ENCODE measurements at regions not wholly inside any gene's neighbourhood (a gene's known extent, or its start where the extent isn't known, plus 50 kb on each side); places are given as distances from the start of the nearest gene placed in this dataset.

DNA sequence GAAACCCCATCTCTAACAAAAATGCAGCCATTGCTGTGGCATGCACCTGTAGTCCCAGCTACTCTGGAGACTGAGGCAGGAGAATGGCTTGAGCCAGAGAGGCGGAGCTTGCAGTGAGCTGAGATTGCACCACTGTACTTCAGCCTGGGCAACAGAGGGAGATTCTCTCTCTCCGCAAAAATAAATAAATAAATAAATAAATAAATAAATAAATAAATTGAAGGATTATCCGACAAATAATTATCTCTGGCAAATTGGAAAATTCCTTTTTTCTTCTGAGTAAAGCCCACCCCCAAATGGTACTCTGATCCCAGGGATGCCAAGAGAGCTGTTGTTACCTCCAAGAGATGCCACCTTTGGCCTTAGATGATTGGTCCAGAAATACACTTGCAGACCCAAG is 137.9 kb downstream of the SUDS3 start:
- POLR2A ChIA-PET, result no interaction called here
- ATAC-seq, result no peak
- H3K9me3 Mint-ChIP-seq (ENCODE audit: insufficient read depth), result no peaks in the 10 kb centered on the region
- DNase-seq, result no peak
- no peaks in the 10 kb centered on the region for H3K27me3 Mint-ChIP-seq (ENCODE audit: low read depth)
- H3K4me1 Mint-ChIP-seq (ENCODE audit: low read depth), result no peaks in the 10 kb centered on the region
- CTCF ChIA-PET, result no interaction called here
- no peak overlapping the region for H3K4me3 Mint-ChIP-seq
- H3K27ac Mint-ChIP-seq, result no peak overlapping the region
- H3K36me3 Mint-ChIP-seq (ENCODE audit: low read depth), result no peaks in the 10 kb centered on the region

DNA sequence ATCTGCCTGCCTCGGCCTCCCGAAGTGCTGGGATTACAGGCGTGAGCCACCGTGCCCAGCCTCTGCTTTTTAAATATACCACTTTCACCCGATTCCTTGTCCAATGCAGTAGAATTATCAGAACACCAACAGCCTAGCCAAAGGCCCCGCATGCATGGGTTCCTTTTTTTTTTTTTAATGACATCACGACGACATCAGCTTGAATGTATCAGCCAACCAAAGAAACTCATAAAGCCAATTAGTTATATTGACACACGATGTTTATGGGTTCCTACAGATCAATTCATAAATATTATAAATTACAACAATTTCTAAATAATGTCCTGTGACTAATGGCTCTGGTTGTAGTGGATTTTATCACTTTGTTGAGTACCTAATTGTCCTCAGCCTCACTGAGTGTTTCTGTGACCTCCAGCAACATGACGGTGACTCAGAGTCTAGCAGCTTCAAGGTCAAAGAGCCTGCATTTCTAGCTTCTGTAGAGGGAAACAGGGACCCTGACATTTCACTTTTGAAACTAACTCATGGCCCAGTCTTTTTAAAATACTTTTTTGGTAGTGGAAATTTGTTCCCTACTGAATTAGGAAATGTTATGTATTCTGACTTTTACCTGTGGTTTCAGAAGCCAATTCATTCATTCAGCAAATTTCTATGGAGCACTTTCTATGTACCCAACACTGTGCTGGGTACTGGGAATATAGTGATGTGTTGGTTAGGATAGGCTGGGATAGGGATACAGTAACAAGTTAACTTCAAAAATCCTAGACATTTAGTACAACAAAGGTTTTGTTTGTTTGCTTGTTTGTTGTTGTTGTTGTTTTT is 144.1 kb downstream of the SUDS3 start:
- no peaks in the 10 kb centered on the region for H3K36me3 Mint-ChIP-seq (ENCODE audit: low read depth)
- H3K4me1 Mint-ChIP-seq (ENCODE audit: low read depth), result no peaks in the 10 kb centered on the region
- ChIA-PET CTCF (no interaction called here), POLR2A (interaction anchor here (0.7 kb wide), 1 partner anchor 12 kb away, joined by 3 read pairs; no protein-coding TSS in a partner anchor)
- ATAC-seq (no peak), DNase-seq (no peak)
- H3K27me3 Mint-ChIP-seq (ENCODE audit: low read depth), result no peaks in the 10 kb centered on the region
- no peaks in the 10 kb centered on the region for H3K9me3 Mint-ChIP-seq (ENCODE audit: insufficient read depth)
- H3K27ac Mint-ChIP-seq, result no peak overlapping the region
- no peak overlapping the region for H3K4me3 Mint-ChIP-seq

DNA sequence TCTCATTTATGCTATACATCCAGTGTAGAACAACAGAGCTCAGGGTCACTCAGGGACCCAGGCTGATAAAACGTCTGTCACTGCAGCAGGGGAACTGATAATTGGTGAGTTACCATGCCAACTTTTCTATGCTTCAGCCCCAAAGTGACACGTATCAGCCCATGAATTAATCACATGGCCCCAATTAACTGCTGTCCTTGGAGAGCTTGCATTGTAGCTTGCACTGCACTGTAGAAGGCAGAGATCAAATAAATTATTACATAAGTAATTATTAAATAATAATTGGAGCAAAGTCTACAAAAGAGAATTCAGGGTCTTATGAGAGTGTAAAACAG is 144.6 kb downstream of the SUDS3 start:
- POLR2A ChIA-PET, result no interaction called here
- no peaks in the 10 kb centered on the region for H3K36me3 Mint-ChIP-seq (ENCODE audit: low read depth)
- CTCF ChIA-PET, result no interaction called here
- DNase-seq, result no peak
- H3K4me1 Mint-ChIP-seq (ENCODE audit: low read depth), result no peaks in the 10 kb centered on the region
- ATAC-seq, result no peak
- H3K27ac Mint-ChIP-seq, result no peak overlapping the region
- no peaks in the 10 kb centered on the region for H3K27me3 Mint-ChIP-seq (ENCODE audit: low read depth)
- no peaks in the 10 kb centered on the region for H3K9me3 Mint-ChIP-seq (ENCODE audit: insufficient read depth)
- H3K4me3 Mint-ChIP-seq, result no peak overlapping the region

DNA sequence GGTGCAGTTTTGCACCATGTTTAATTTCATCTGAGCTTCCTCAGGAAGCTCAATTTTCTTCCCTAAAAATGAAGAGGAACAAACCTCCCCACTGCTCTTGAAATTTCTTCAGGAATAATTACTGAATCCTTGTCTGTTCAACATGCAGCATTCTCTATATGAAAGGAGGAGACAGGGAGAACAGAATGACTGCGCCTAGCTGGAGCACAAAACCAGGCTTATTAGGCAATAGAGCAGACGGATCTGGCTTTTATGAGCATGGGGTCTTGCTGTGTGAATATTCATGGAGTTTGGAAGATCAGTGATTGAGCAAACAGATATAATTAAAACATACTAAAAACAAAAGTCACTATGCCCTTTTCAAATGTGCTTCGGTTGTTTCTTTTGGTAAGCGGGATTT is 148.1 kb downstream of the SUDS3 start:
- H3K27ac Mint-ChIP-seq, result no peak overlapping the region
- H3K4me3 Mint-ChIP-seq, result no peak overlapping the region
- H3K27me3 Mint-ChIP-seq (ENCODE audit: low read depth), result no peaks in the 10 kb centered on the region
- ChIA-PET CTCF (no interaction called here), POLR2A (no interaction called here)
- DNase-seq, result no peak
- ATAC-seq, result no peak
- no peaks in the 10 kb centered on the region for H3K9me3 Mint-ChIP-seq (ENCODE audit: insufficient read depth)
- no peaks in the 10 kb centered on the region for H3K4me1 Mint-ChIP-seq (ENCODE audit: low read depth)
- H3K36me3 Mint-ChIP-seq (ENCODE audit: low read depth), result no peaks in the 10 kb centered on the region

DNA sequence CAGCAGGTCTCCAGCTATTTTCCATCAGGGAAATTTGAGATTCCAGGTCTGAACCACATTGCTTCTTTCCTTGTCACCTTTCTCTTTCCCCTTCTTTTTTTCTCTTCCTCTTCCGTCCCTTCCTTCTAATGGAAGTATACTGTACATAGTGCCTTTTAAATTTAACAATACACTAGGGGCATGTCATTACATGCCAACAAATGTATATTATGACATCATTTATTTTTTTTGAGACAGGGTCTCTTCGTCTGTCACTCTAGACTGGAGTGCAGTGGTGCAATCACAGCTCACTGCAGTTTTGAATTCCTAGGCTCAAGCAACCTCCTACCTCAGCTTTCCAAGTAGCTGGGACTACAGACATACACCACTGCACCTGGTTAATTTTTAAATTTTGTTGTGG is 148.9 kb downstream of the SUDS3 start:
- Mint-ChIP-seq H3K27me3 (ENCODE audit: low read depth) (no peaks in the 10 kb centered on the region), H3K27ac (no peak overlapping the region), H3K4me1 (ENCODE audit: low read depth) (no peaks in the 10 kb centered on the region), H3K4me3 (no peak overlapping the region), H3K36me3 (ENCODE audit: low read depth) (no peaks in the 10 kb centered on the region), H3K9me3 (ENCODE audit: insufficient read depth) (no peaks in the 10 kb centered on the region)
- POLR2A ChIA-PET, result no interaction called here
- no peak for ATAC-seq
- no peak for DNase-seq
- CTCF ChIA-PET, result no interaction called here

DNA sequence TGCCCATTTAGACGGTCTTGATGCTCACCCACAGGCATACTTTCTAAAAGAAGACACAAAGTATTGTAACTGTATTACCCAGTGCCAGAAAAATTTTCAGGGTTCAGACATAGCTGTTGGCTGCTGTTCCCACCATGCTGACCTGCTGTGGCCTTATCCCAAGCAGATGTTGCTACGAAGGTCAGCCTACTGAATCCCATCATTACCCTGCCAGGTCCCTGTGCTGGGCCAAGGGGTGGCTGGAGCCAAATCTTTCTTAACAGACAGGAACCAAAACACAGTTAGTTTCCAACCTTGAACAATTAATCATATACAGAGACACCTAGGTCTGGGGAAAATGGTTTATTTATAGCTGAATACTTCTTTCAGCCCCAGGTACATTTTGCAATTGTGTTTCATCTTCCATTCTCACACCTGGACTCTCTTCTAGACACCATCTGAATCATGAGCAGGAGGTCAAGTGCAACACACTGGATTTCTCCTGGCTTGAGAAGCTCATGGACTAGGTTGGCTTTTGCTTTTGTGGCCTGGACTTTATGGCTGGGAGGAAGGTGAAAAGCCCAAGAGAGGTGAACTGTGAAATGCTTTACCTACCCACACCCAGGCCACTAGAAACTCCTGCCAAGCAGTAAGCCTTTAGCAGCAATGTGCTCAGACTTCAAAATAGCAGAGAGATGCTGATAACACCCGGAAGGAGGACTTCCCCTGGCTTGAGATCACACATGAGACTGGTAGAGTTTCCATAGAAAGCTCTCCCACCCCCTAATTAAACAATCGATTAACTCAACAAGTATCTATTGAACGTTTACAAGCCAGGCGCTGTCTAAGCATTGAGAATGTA is 150.1 kb downstream of the SUDS3 start:
- no peaks in the 10 kb centered on the region for H3K9me3 Mint-ChIP-seq (ENCODE audit: insufficient read depth)
- H3K4me3 Mint-ChIP-seq, result no peak overlapping the region
- DNase-seq (no peak), ATAC-seq (no peak)
- CTCF ChIA-PET, result no interaction called here
- no peaks in the 10 kb centered on the region for H3K27me3 Mint-ChIP-seq (ENCODE audit: low read depth)
- no peaks in the 10 kb centered on the region for H3K36me3 Mint-ChIP-seq (ENCODE audit: low read depth)
- POLR2A ChIA-PET, result no interaction called here
- no peaks in the 10 kb centered on the region for H3K4me1 Mint-ChIP-seq (ENCODE audit: low read depth)
- H3K27ac Mint-ChIP-seq, result no peak overlapping the region

DNA sequence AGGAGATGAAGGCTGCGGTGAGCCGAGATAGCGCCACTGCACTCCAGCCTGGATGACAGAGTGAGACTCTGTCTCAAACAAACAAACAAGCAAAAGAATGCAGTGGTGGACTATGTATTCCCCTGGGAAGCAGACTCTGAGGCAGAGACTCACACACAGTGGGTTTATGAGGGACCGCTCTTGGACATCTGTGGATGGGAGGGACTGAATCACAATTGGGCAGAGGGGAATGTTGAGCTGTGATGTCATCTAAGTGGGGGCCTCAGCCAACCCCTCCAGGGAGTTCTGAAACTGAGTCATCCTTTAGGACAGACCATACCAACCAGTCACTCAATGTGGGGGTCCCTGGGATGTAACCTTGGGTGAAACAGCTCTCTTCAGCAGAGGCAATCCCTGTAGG is 151.0 kb downstream of the SUDS3 start:
- DNase-seq (no peak), ATAC-seq (no peak)
- H3K4me1 Mint-ChIP-seq (ENCODE audit: low read depth), result no peaks in the 10 kb centered on the region
- no peak overlapping the region for H3K27ac Mint-ChIP-seq
- no peaks in the 10 kb centered on the region for H3K36me3 Mint-ChIP-seq (ENCODE audit: low read depth)
- ChIA-PET CTCF (no interaction called here), POLR2A (no interaction called here)
- no peaks in the 10 kb centered on the region for H3K27me3 Mint-ChIP-seq (ENCODE audit: low read depth)
- no peak overlapping the region for H3K4me3 Mint-ChIP-seq
- no peaks in the 10 kb centered on the region for H3K9me3 Mint-ChIP-seq (ENCODE audit: insufficient read depth)

DNA sequence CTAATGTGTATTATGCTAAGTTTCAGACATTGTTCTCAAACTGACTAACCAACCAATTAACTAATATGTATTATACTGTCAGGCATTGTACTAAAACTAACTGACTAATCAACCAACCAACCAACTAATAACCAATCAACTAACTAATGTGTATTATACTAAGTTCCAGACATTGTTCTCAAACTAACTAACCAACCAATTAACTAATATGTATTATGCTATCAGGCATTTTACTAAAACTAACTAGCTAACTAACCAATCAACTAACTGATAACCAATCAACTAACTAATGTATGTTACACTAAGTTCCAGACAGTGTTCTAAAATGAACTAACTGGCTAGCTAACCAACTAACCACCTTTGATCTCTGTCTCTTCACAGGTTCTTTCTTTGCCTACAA is 152.3 kb downstream of the SUDS3 start:
- ChIA-PET POLR2A (no interaction called here), CTCF (no interaction called here)
- no peaks in the 10 kb centered on the region for H3K4me1 Mint-ChIP-seq (ENCODE audit: low read depth)
- DNase-seq (no peak), ATAC-seq (no peak)
- no peaks in the 10 kb centered on the region for H3K27me3 Mint-ChIP-seq (ENCODE audit: low read depth)
- no peak overlapping the region for H3K4me3 Mint-ChIP-seq
- no peak overlapping the region for H3K27ac Mint-ChIP-seq
- H3K36me3 Mint-ChIP-seq (ENCODE audit: low read depth), result no peaks in the 10 kb centered on the region
- H3K9me3 Mint-ChIP-seq (ENCODE audit: insufficient read depth), result no peaks in the 10 kb centered on the region

DNA sequence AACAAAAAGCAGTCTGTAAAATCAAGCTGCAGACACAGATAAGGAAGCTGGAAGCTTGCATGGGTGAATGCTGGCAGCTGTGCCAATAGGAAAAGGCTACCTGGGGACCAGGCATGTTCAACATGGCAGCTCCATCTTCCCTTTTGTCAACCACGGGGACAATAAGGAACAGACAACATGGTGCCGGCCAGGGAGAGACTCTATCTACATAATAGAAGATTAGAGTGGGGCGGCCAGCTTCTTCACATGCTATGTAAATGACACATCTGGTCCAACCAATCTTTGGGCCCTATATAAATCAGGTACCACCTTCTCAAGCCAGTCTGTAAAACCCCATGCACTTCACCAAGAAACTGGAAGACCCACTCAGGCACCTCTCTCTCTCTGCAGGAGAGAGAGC is 157.6 kb downstream of the SUDS3 start:
- ATAC-seq, result no peak
- CTCF ChIA-PET, result no interaction called here

DNA sequence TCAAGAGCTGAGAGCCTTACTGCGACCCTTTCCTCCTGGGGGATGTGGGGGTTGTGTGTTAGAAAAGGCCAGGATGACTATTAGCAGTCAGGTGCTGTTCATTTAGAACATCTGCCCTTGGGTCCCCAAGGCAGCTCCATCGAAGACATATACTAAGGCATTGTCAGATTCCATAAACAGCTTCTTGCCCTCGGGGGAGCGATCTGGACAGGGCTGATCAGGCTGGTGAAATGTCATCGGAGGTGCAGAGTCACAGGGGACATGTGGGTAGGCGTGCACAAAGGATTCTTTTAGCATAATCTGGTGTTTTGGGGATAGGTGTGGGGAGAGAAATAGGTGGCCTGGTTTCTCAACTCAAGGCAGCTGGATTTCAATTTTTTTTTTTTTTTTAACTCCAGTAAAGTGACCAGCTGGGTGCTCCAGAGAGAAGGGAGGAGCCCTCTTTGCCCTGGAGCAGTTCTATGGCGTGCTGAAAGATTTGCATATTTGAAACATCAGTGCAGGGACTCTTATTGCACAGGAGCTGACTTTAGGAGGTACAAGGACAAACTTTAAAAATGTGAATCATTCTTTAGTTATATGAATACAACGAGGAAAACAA is 160.1 kb downstream of the SUDS3 start:
- no peak for ATAC-seq
- CTCF ChIA-PET, result no interaction called here

More for the DNA sequence above, 157.6 kb downstream of the SUDS3 start:
- Mint-ChIP-seq H3K4me3 (no peak overlapping the region), H3K9me3 (ENCODE audit: insufficient read depth) (no peaks in the 10 kb centered on the region), H3K36me3 (ENCODE audit: low read depth) (no peaks in the 10 kb centered on the region), H3K4me1 (ENCODE audit: low read depth) (no peaks in the 10 kb centered on the region), H3K27me3 (ENCODE audit: low read depth) (no peaks in the 10 kb centered on the region), H3K27ac (no peak overlapping the region)
- DNase-seq, result no peak
- POLR2A ChIA-PET, result no interaction called here

DNA sequence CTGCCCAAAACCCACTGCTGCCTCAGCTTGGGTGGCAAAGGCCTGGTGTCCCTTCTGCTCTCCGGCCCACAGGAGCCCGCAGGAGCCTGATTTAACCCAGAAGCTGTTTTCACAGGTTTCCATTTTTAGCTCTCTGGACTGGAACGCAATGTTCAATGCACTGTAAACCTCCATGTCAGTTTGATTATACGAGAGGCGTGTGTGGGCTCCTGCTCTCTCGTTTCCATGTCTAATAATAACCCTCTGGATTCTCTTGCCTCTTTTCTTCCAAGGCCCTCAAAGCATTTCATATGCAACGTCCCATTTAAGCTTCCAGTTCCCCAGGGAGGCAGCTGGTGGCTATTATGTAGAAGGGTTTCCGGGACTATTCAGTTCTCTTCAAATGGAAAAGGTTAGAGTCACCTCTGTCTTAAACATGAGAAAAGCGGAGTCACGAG is 161.1 kb downstream of the SUDS3 start:
- CTCF ChIA-PET, result no interaction called here
- POLR2A ChIA-PET, result no interaction called here
- Mint-ChIP-seq H3K36me3 (ENCODE audit: low read depth) (no peaks in the 10 kb centered on the region), H3K4me3 (no peak overlapping the region), H3K27me3 (ENCODE audit: low read depth) (no peaks in the 10 kb centered on the region), H3K27ac (no peak overlapping the region), H3K9me3 (ENCODE audit: insufficient read depth) (no peaks in the 10 kb centered on the region), H3K4me1 (ENCODE audit: low read depth) (no peaks in the 10 kb centered on the region)
- DNase-seq (no peak), ATAC-seq (no peak)

More for the DNA sequence above, 160.1 kb downstream of the SUDS3 start:
- Mint-ChIP-seq H3K27ac (no peak overlapping the region), H3K9me3 (ENCODE audit: insufficient read depth) (no peaks in the 10 kb centered on the region), H3K4me3 (no peak overlapping the region), H3K27me3 (ENCODE audit: low read depth) (no peaks in the 10 kb centered on the region), H3K36me3 (ENCODE audit: low read depth) (no peaks in the 10 kb centered on the region), H3K4me1 (ENCODE audit: low read depth) (no peaks in the 10 kb centered on the region)
- no peak for DNase-seq
- POLR2A ChIA-PET, result interaction anchor here (0.6 kb wide), 1 partner anchor 230 kb away, joined by 3 read pairs; no protein-coding TSS in a partner anchor

DNA sequence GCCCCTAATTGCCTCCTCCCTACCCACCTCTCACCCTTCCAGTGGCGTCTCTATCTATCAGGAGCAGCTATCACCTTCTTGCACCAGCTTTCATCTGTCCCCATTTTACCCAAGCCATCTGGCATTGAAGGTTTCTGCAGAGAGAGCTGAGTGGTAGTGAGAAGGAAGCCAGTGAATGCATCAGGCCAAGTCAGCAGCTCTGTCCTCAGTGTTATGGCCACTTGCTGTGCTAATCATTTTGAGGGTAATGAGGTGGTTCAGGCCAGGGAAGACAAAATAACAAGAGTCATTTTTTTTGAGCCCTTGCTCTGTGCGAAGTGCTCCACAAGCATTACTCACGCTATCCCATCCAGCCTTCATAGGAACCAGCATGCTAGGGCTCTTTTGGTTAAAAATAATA is 164.7 kb downstream of the SUDS3 start:
- no peaks in the 10 kb centered on the region for H3K9me3 Mint-ChIP-seq (ENCODE audit: insufficient read depth)
- H3K27me3 Mint-ChIP-seq (ENCODE audit: low read depth), result no peaks in the 10 kb centered on the region
- H3K27ac Mint-ChIP-seq, result no peak overlapping the region
- ChIA-PET CTCF (no interaction called here), POLR2A (no interaction called here)
- no peaks in the 10 kb centered on the region for H3K4me1 Mint-ChIP-seq (ENCODE audit: low read depth)
- no peak overlapping the region for H3K4me3 Mint-ChIP-seq
- no peak for ATAC-seq
- DNase-seq, result no peak
- no peaks in the 10 kb centered on the region for H3K36me3 Mint-ChIP-seq (ENCODE audit: low read depth)

Measured in activated CD8-positive, alpha-beta T cell treated with anti-CD3 and anti-CD28 coated beads, Interleukin-2, amount 10 ng/mL, durations not matched to agents 7 days and 5 days (primary cell).